Sciatic nerve (tissue), 2 donors: ENCODE measurements at regions not wholly inside any gene's neighbourhood (a gene's known extent, or its start where the extent isn't known, plus 50 kb on each side); places are given as distances from the start of the nearest gene placed in this dataset.

Experiments
- ATAC-seq: fragments of 200-7000 bp; cut with Tn5 transposase; one replicate; pipeline ENCODE4 v1.9.1; 2020; ENCODE audit warnings: mild to moderate bottlenecking, moderate library complexity
- DNase-seq: peaks from one replicate; pipeline ENCODE4 v3.0.0-alpha.2; 2020; ENCODE audit warnings: low spot score
- intact Hi-C: fragments of 100-400 bp; cut with DNase I; formaldehyde crosslinking; loops from one replicate; pipeline ENCODE4 v1.14.2; 2022
- donor health status: DM: no; HTN: no; CAD: no.
- donor health status: DM: no; HTN: no; CAD: no.

DNA sequence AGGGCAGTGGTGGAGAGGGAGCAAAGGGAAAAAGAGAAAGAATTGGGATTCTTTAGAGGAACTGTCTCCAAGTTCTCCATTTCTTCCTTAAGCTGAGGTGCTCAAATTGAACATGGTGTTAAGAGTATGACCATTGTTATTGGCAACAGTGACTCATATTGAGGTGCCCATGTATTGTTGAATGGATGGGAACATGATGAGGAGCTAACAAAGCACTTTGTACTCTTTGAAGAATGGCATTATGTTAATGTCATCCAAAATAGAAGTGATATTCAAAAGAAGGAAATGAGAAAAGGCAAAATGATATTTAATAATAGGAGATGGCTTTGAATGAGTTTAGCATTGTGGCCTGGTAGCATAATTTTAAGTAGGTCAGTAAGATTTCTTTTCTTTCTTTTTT lies 261.1 kb downstream of the QKI start:
- intact Hi-C loops: no loop called here
- ATAC-seq: no peak
- no peak for DNase-seq

DNA sequence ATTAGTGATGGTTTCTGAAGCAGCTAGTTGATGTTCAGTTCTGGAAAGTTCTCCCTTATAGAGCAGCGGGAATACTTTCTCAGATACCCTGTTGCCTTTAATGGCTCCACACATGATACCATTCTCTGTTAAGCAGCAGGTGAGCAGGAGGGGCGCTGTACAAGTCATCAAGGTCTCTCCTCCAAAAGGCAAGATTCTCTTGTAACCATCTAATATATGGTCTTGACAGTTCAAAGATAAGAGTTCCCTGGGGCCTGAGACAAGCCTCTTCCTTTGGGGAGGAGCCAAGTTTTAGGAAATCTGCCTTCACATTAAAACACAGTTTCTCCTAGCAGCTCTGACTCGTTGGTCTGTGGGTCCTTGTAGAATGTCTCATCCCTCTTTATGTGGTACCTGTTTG lies 258.2 kb downstream of the QKI start:
- ATAC-seq: no peak
- DNase-seq: no peak
- intact Hi-C loops: no loop called here

DNA sequence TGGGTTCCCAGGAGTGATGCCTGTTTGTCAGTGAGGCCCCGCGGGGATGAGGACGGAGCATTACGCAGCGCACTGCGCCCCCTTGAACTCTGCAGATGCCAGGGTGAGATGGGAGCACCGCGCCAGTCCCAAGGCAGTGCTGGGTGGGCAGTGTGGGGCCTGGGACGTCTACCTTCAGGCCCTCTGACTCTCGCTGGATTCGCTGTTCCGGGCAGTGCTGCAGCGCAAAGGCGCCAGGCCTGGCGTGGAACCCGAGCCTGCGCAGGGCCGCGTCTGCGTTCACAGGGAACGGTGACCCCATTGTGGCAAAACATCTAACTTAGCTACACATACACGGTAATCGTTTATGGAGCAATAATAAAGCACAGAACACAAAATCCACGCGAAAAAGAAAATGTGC lies 257.3 kb downstream of the QKI start:
- DNase-seq (no peak), ATAC-seq (no peak)
- intact Hi-C loops: no loop called here

GRCh38 chr6:163671355-163671754 lies 256.8 kb downstream of the QKI start:
- ATAC-seq (no peak), DNase-seq (no peak)
- intact Hi-C loops: no loop called here

DNA sequence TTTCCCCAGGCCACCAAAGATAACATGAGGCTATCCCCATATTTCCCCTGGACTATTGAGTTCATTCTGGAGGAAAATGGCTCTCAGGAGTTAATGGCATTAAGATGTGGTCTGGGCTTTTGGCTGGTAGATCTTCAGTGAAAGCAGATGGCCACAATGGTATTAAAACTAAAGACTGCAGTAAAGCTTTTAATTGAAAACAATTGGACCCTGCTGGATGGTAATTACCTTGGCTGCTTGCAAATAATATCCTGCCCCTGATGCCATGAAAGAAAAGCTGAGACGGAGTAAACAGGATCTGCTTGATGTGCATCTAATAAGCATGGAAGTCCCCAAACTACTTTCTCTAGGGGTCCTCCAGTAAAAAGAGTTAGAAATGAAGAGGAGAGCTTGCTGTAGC lies 255.8 kb downstream of the QKI start:
- intact Hi-C loops: no loop called here
- ATAC-seq (no peak), DNase-seq (no peak)

GRCh38 chr6:163668061-163668426 lies 253.5 kb downstream of the QKI start:
- intact Hi-C loops: no loop called here
- peak; percentile 37 for ATAC-seq
- no peak for DNase-seq

GRCh38 chr6:163667372-163668060 lies 253.0 kb downstream of the QKI start:
- DNase-seq: no peak

DNA sequence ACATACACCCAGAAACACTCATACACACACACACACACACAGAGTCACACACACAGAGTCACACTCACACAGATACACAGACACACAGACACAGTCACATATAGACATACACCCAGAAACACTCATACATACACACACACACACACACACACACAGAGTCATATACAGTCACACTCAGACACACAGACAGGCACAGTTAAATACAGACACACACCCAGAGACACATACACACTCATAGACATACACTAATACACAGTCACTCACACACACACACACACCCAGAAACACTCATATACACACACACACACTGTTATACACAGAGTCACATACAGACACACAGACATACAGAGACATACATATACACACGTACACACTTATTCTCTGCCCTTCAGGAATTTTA lies 250.9 kb downstream of the QKI start:
- intact Hi-C loops: no loop called here
- ATAC-seq (no peak), DNase-seq (no peak)

More at GRCh38 chr6:163667372-163668060, 253.0 kb downstream of the QKI start:
- peak; percentile 89 for ATAC-seq
- intact Hi-C loops: no loop called here

GRCh38 chr6:163663575-163663974 lies 249.1 kb downstream of the QKI start:
- no peak for DNase-seq
- intact Hi-C loops: no loop called here
- ATAC-seq: no peak

GRCh38 chr6:163662604-163663225 lies 248.2 kb downstream of the QKI start:
- ATAC-seq (no peak), DNase-seq (no peak)
- intact Hi-C loops: no loop called here

GRCh38 chr6:163661272-163661671 lies 246.8 kb downstream of the QKI start:
- no peak for DNase-seq
- intact Hi-C loops: no loop called here
- ATAC-seq: peak; percentile 42

- no peak for ATAC-seq
- intact Hi-C loops: no loop called here
- no peak for DNase-seq
Observed at GRCh38 chr6:163659803-163660202, 245.3 kb downstream of the QKI start.

DNA sequence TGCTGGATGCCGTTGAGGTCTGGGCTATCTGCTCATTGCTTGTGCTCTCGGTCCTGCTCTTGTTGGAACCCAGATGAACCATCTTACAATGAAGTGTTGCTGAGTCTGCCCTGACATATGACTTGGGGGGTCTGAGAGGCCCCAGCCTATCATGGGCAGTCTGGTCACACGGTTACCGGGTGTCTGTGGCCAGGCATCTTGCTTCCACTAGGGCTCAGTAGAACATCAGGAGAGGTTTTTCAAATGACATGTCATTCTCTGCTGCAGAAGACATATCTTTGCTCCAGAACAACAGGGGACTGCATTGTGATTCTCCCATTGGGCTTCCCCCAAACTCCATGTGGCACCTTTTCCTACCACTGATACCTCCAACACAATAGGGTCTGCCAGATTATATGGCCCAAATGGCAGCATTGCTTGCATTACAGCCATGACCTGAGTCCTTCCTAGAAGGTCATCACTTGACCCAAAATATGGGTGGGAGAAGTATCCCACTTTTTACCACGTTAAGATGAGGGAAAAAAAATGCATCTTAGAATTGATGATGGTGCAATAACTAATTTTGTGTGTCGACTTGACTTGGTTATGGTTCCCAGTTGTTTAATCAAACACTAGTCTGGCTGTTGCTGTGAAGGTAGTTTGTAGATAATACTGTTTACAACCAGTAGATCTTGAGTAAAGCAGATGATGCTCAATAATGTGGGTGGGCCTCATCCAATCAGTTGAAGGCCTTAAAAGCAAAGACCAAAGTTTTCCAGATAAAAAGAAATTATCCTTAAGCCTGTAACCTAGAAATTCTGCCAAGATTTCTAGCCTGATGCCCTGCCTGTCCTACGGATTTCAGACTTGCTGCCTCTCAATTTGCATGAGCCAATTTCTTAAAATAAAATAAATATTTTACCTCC lies 241.0 kb downstream of the QKI start:
- intact Hi-C loops: no loop called here
- DNase-seq: no peak
- no peak for ATAC-seq

GRCh38 chr6:163651915-163652668 lies 237.6 kb downstream of the QKI start:
- DNase-seq: no peak
- ATAC-seq: peak; percentile 76
- intact Hi-C loops: no loop called here

DNA sequence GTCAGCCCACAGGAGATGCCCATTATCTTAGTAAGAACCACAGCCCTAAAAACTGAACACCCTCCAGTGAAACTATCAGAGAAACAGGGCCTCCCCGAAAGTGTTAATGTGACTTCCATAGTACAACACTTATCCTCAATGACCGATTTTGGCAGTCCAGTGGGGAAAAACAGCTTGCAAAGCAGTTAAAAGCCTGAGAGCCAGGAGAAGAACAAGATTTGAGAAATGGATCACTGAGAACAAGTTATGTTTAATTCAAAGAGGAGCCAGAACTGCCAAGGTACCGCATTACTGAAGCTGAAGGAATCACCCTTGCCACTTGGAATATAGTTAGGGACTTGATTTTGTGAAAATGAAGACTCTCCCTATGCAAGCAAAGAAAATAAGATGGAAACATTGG lies 236.9 kb downstream of the QKI start:
- no peak for ATAC-seq
- no peak for DNase-seq
- intact Hi-C loops: no loop called here

GRCh38 chr6:163648868-163649267 lies 234.3 kb downstream of the QKI start:
- intact Hi-C loops: no loop called here
- DNase-seq: no peak
- no peak for ATAC-seq

- ATAC-seq (no peak), DNase-seq (no peak)
- intact Hi-C loops: no loop called here
Observed at GRCh38 chr6:163647624-163648023, 233.1 kb downstream of the QKI start.

- DNase-seq (no peak), ATAC-seq (no peak)
- intact Hi-C loops: no loop called here
Observed at GRCh38 chr6:163646866-163647265, 232.3 kb downstream of the QKI start.

- no peak for ATAC-seq
- no peak for DNase-seq
- intact Hi-C loops: no loop called here
Observed at GRCh38 chr6:163646133-163646532, 231.6 kb downstream of the QKI start.
